Endothelial cell (in vitro differentiated cells): ENCODE measurements at regions not wholly inside any gene's neighbourhood (a gene's known extent, or its start where the extent isn't known, plus 50 kb on each side); places are given as distances from the start of the nearest gene placed in this dataset.

Source experiments
- DNase-seq: peaks from one replicate; pipeline ENCODE4 v3.0.0; 2021; ENCODE audit warnings: low spot score
- H3K27ac Mint-ChIP-seq: one replicate; pipeline ENCODE4 v1.8.0; 2021; ENCODE audit warnings: mixed read lengths, inconsistent platforms; ENCODE audit not compliant: unreplicated experiment
- H3K27me3 Mint-ChIP-seq: one replicate; pipeline ENCODE4 v1.8.0; 2021; ENCODE audit warnings: mild to moderate bottlenecking, moderate library complexity, mixed read lengths, inconsistent platforms; ENCODE audit not compliant: unreplicated experiment
- H3K36me3 Mint-ChIP-seq: one replicate; pipeline ENCODE4 v1.8.0; 2021; ENCODE audit warnings: mild to moderate bottlenecking, low read depth, mixed read lengths, inconsistent platforms; ENCODE audit not compliant: unreplicated experiment
- H3K4me1 Mint-ChIP-seq: one replicate; pipeline ENCODE4 v1.8.0; 2021; ENCODE audit warnings: mild to moderate bottlenecking, mixed read lengths, inconsistent platforms; ENCODE audit not compliant: unreplicated experiment
- H3K4me3 Mint-ChIP-seq: one replicate; pipeline ENCODE4 v1.8.0; 2021; ENCODE audit warnings: mild to moderate bottlenecking, mixed read lengths, inconsistent platforms; ENCODE audit not compliant: unreplicated experiment
- H3K9me3 Mint-ChIP-seq: one replicate; pipeline ENCODE4 v1.8.0; 2021; ENCODE audit warnings: mixed read lengths, inconsistent platforms; ENCODE audit not compliant: unreplicated experiment
- TF ChIP-seq, protein P1 (sequence below): fragments of 200-600 bp; sonication (generic); IDR thresholded peaks from one replicate; pipeline ENCODE4 v1.5.0; 2021; ENCODE audit warnings: antibody characterized with exemption; ENCODE audit not compliant: unreplicated experiment

DNA sequence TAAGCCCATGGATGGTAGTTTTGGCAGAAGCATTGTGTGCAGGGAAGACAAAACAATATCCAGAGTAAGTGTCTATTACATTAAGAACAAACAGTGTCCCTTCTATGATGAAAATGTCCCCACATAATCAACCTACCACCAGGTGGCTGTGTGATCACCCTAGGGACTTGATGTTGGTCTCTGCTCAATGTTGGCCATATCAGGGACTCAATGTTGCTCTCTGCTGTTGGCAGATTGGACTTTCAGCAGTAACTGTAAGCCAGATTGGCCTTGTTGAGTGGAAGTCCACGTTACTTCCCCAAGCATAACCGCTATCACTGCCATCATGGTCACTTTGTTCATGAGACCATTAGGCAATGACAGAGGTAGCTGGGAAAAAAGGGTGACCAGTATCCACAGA is 52.8 kb upstream of the PRSS3 start:
- Mint-ChIP-seq H3K4me3 (no peak overlapping the region), H3K36me3 (no peaks in the 10 kb centered on the region), H3K9me3 (no peaks in the 10 kb centered on the region), H3K27ac (no peak overlapping the region), H3K27me3 (no peaks in the 10 kb centered on the region), H3K4me1 (peaks cover 3% of the 10 kb centered on the region)
- TF ChIP-seq, protein P1, sequence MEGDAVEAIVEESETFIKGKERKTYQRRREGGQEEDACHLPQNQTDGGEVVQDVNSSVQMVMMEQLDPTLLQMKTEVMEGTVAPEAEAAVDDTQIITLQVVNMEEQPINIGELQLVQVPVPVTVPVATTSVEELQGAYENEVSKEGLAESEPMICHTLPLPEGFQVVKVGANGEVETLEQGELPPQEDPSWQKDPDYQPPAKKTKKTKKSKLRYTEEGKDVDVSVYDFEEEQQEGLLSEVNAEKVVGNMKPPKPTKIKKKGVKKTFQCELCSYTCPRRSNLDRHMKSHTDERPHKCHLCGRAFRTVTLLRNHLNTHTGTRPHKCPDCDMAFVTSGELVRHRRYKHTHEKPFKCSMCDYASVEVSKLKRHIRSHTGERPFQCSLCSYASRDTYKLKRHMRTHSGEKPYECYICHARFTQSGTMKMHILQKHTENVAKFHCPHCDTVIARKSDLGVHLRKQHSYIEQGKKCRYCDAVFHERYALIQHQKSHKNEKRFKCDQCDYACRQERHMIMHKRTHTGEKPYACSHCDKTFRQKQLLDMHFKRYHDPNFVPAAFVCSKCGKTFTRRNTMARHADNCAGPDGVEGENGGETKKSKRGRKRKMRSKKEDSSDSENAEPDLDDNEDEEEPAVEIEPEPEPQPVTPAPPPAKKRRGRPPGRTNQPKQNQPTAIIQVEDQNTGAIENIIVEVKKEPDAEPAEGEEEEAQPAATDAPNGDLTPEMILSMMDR = no peak
- no peak for DNase-seq
